ENCODE measurements at regions not wholly inside any gene's neighbourhood (a gene's known extent, or its start where the extent isn't known, plus 50 kb on each side); places are given as distances from the start of the nearest gene placed in this dataset.
A peak's percentile ranks its signal among the peaks of the same experiment; 100 is the strongest.

- H3K4me3 ChIP-seq (ENCODE audit: low read depth, low read length): no peak overlapping the region
- TF ChIP-seq CTCF (IDR thresholded peaks at IDR 0.05; ENCODE audit: low read depth, low read length, missing control alignments): no peak
- in situ Hi-C loops (cut with HindIII; ENCODE audit: low sequenced_read_pairs): no loop called here
- no peak for DNase-seq (ENCODE audit: low read depth)
Observed at GRCh38 chr5:53369681-53370080, 110.7 kb upstream of the FST start.

- in situ Hi-C loops (cut with HindIII; ENCODE audit: low sequenced_read_pairs): no loop called here
- no peak for TF ChIP-seq CTCF (IDR thresholded peaks at IDR 0.05; ENCODE audit: low read depth, low read length, missing control alignments)
- no peak overlapping the region for H3K4me3 ChIP-seq (ENCODE audit: low read depth, low read length)
- DNase-seq (ENCODE audit: low read depth): no peak
Observed at GRCh38 chr5:53373451-53374158, 106.8 kb upstream of the FST start.

- TF ChIP-seq CTCF (IDR thresholded peaks at IDR 0.05; ENCODE audit: low read depth, low read length, missing control alignments): no peak
- no peak overlapping the region for H3K4me3 ChIP-seq (ENCODE audit: low read depth, low read length)
- no peak for DNase-seq (ENCODE audit: low read depth)
- in situ Hi-C loops (cut with HindIII; ENCODE audit: low sequenced_read_pairs): no loop called here
Observed at GRCh38 chr5:53376853-53377252, 103.6 kb upstream of the FST start.

DNA sequence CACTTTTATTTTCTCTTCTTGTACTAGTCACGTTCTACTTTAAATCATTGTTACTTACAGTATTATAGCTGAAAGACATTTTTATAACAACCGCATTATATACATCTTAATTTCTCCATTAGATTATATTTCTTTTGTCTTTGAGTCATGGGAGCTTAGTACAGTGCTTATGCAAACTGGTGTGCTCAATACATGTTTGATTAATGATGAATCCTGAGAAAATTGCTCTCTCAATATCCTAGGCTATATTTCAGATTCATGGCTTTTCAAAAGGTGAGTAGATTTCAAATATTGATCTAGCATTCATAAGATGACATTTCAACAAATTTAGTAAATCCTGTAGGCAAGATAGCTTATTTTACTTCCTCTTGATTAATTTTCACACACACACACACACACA lies 102.2 kb upstream of the FST start:
- no peak for DNase-seq (ENCODE audit: low read depth)
- in situ Hi-C loops (cut with HindIII; ENCODE audit: low sequenced_read_pairs): no loop called here
- TF ChIP-seq CTCF (IDR thresholded peaks at IDR 0.05; ENCODE audit: low read depth, low read length, missing control alignments): no peak
- H3K4me3 ChIP-seq (ENCODE audit: low read depth, low read length): no peak overlapping the region

DNA sequence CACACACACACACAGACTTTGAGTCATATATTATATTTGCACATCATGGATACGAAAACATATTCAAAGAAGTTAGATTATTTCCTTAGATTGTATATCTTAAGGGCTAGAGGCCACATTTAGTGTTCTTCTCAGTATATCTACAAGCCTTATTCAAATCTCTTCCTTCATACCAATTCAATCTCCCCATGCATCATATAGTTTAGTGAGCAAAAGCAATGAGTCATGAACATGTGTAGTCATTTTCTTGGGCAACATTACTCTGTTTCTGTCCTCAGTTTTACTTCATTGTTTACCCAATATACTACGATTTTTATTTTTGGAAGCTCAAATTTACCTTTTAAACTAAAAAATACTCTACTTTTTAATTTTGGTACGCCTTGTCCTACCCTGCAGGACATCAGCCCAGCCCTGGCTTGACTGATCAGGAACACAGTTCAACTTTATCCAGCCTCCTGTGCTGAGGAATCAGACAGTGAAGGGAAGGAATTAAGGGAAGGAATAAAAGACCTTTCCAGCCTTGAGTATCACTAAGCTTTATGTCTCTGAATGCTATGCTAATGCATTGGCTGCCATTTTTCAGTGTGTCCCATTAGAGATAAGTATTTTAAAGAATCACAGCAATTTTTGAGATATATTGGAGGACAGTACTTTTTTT lies 101.7 kb upstream of the FST start:
- in situ Hi-C loops (cut with HindIII; ENCODE audit: low sequenced_read_pairs): no loop called here
- no peak overlapping the region for H3K4me3 ChIP-seq (ENCODE audit: low read depth, low read length)
- TF ChIP-seq CTCF (IDR thresholded peaks at IDR 0.05; ENCODE audit: low read depth, low read length, missing control alignments): no peak
- peak; percentile 28 for DNase-seq (ENCODE audit: low read depth)

- in situ Hi-C loops (cut with HindIII; ENCODE audit: low sequenced_read_pairs): no loop called here
Observed at GRCh38 chr5:53386341-53386740, 94.1 kb upstream of the FST start.

More at GRCh38 chr5:53386341-53386740, 94.1 kb upstream of the FST start:
- H3K4me3 ChIP-seq (ENCODE audit: low read depth, low read length): no peak overlapping the region
- no peak for TF ChIP-seq CTCF (IDR thresholded peaks at IDR 0.05; ENCODE audit: low read depth, low read length, missing control alignments)
- DNase-seq (ENCODE audit: low read depth): no peak

Data from astrocyte of the cerebellum (primary cell).